K562 (cell line): ENCODE measurements at regions not wholly inside any gene's neighbourhood (a gene's known extent, or its start where the extent isn't known, plus 50 kb on each side); places are given as distances from the start of the nearest gene placed in this dataset.

ENCODE experiments used
- ATAC-seq: fragments of 200-7000 bp; cut with Tn5 transposase; 3 replicates; pipeline ENCODE4 v1.9.1; 2020; ENCODE audit warnings: moderate library complexity
- BruUV-seq: library from RNA; stranded (reverse); fragments of 400-500 nt; replicated peaks from 2 replicates; lab custom pipeline; 2021; lab: Mats Ljungman, UMichigan
- CTCF ChIA-PET: fragments of 300-600 bp; formaldehyde crosslinking; extraction: SDS; loops from one replicate; lab custom pipeline; 2021; ENCODE audit warnings: low intra/inter-chr PET ratio; lab: Yijun Ruan, JAX
- POLR2A ChIA-PET: fragments of 300-600, 350-650 bp; sonication (Branson Sonifier 250); formaldehyde crosslinking; extraction: SDS; loops from one replicate; lab custom pipeline; 2021; ENCODE audit warnings: antibody characterized with exemption, inconsistent platforms; lab: Yijun Ruan, JAX
- DNase-seq, 4 experiments: peaks; one replicate each; pipeline versions ENCODE4 v3.0.0 to v3.0.0-alpha.2; 2011 to 2018; ENCODE audit warnings: low spot score in 3 of 4, mixed read lengths in 3 of 4; ENCODE audit errors: extremely low read depth in 1 of 4
- FAIRE-seq: peaks from 2 replicates; lab custom pipeline; 2011; peaks lifted over from hg19 to GRCh38; lab: Jason Lieb, UNC
- H2AFZ ChIP-seq: 2 replicates; pipeline ENCODE4 v1.6.0; 2011; ENCODE audit warnings: low read depth, low read length, control low read depth, inconsistent platforms
- H3K27ac ChIP-seq: fragments of 200-600 bp; 3 replicates; pipeline ENCODE4 v1.8.0; 2011; ENCODE audit warnings: low read depth, mild to moderate bottlenecking, control low read depth, inconsistent platforms, low read length, moderate library complexity, mixed read lengths; ENCODE audit errors: extremely low read depth
- H3K27me3 ChIP-seq, 2 experiments: fragments of 300-600 bp in 1 of 2; 2 replicates in 1 of 2; 3 replicates in 1 of 2; pipeline versions ENCODE4 v1.6.0 to v1.8.0; 2011; ENCODE audit warnings: inconsistent platforms in 2 of 2, low read length in 2 of 2, mild to moderate bottlenecking in 1 of 2, mixed read lengths in 1 of 2, moderate library complexity in 1 of 2; ENCODE audit not compliant: control insufficient read depth in 2 of 2, insufficient read depth in 2 of 2
- H3K36me3 ChIP-seq: fragments of 300-600 bp; 3 replicates; pipeline ENCODE4 v1.8.0; 2011; ENCODE audit warnings: mild to moderate bottlenecking, low read length, inconsistent platforms; ENCODE audit not compliant: control insufficient read depth, insufficient read depth
- H3K4me1 ChIP-seq, 2 experiments: fragments of 200-600 bp in 1 of 2; replicated peaks in 1 of 2; 2 replicates in 1 of 2; 3 replicates in 1 of 2; pipeline versions ENCODE4 v1.5.1 to v1.8.0; 2011; ENCODE audit warnings: inconsistent platforms in 2 of 2, low read length in 2 of 2, mild to moderate bottlenecking in 1 of 2, mixed read lengths in 1 of 2, moderate library complexity in 1 of 2; ENCODE audit not compliant: control insufficient read depth in 2 of 2, insufficient read depth in 2 of 2
- H3K4me2 ChIP-seq: 2 replicates; pipeline ENCODE4 v1.6.1; 2011; ENCODE audit warnings: low read length, control low read depth, inconsistent platforms, mixed read lengths; ENCODE audit not compliant: insufficient read depth
- H3K4me3 ChIP-seq: fragments of 200-600 bp; sonication (generic), shearing (Covaris generic); 2 replicates; pipeline ENCODE4 v1.5.1; 2016; ENCODE audit warnings: control low read depth, inconsistent platforms
- H3K79me2 ChIP-seq: fragments of 200-600 bp; 3 replicates; pipeline ENCODE4 v1.8.0; 2011; ENCODE audit warnings: low read length, inconsistent platforms; ENCODE audit not compliant: control insufficient read depth, insufficient read depth
- H3K9ac ChIP-seq, 2 experiments: 2 replicates each; pipeline versions ENCODE4 v1.6.0 to v1.6.1; 2011; ENCODE audit warnings: low read depth in 2 of 2, low read length in 2 of 2, control low read depth in 1 of 2, inconsistent platforms in 1 of 2, mild to moderate bottlenecking in 1 of 2, mixed read lengths in 1 of 2; ENCODE audit not compliant: insufficient read depth in 1 of 2
- H3K9me1 ChIP-seq: one replicate; pipeline ENCODE4 v1.6.0; 2011; ENCODE audit warnings: inconsistent platforms, mild to moderate bottlenecking, low read length, moderate library complexity; ENCODE audit not compliant: control insufficient read depth, insufficient read depth
- H3K9me3 ChIP-seq: replicated peaks from 2 replicates; pipeline ENCODE4 v1.5.1; 2011; ENCODE audit warnings: low read depth, low read length, inconsistent platforms; ENCODE audit not compliant: control insufficient read depth, insufficient read depth
- H4K20me1 ChIP-seq: replicated peaks from 2 replicates; pipeline ENCODE4 v1.6.1; 2011; ENCODE audit warnings: low read length, inconsistent platforms, mixed read lengths; ENCODE audit not compliant: control insufficient read depth, insufficient read depth
- PKNOX1 ChIP-seq: fragments of 450-650 bp; IDR thresholded peaks from 2 replicates; pipeline ENCODE4 v1.6.1; 2016
- RNF219 ChIP-seq: fragments of 250-450 bp; sonication (Bioruptor Pico); IDR thresholded peaks from 2 replicates; pipeline ENCODE4 v1.5.0; 2022; ENCODE audit warnings: mild to moderate bottlenecking
- ZBTB9 ChIP-seq: fragments of 450-650 bp; formaldehyde crosslinking; IDR thresholded peaks from 2 replicates; pipeline ENCODE4 v1.4.0; 2020; ENCODE audit warnings: mild to moderate bottlenecking, moderate library complexity
- WGBS: fragments of 100-300 bp; shearing (Covaris generic); methylation state at CpG from one replicate; pipeline ENCODE4 v1.1.6; 2016; ENCODE audit warnings: low coverage, mixed read lengths; ENCODE audit not compliant: insufficient coverage; ENCODE audit errors: missing lambda C conversion rate; 5-methylcytosine and 5-hydroxymethylcytosine counted together
- in situ Hi-C: fragments of 300-500 bp; cut with MboI; formaldehyde crosslinking; loops from 4 replicates; pipeline ENCODE4 v1.15.0; 2018; ENCODE audit warnings: inconsistent platforms, mixed read lengths
- intact Hi-C: fragments of 100-400 bp; cut with micrococcal nuclease; formaldehyde crosslinking; loops from 2 replicates; pipeline ENCODE4 v1.14.2; 2022

- H3K4me1 ChIP-seq: peaks cover 0 to 26% of the 10 kb centered on the region in 2 experiments; a peak in 4 of 5 replicates
- ATAC-seq (no peak), FAIRE-seq (no peak), DNase-seq (no peak)
- BruUV-seq: no TSS peak
- no peaks in the 10 kb centered on the region for H3K27me3 ChIP-seq
- TF ChIP-seq RNF219 (CRISPR knock-in tag) (no peak), ZBTB9 (no peak), PKNOX1 (0 out of 2 replicates have a peak, but pooled peaks have one; percentile 11)
- intact Hi-C loops: no loop called here
- in situ Hi-C loops: no loop called here
- no peaks in the 10 kb centered on the region for H3K9me3 ChIP-seq
- no peak overlapping the region for H3K4me2 ChIP-seq
- no peak overlapping the region for H3K27ac ChIP-seq
- no peak overlapping the region for H2AFZ ChIP-seq
- no peaks in the 10 kb centered on the region for H3K9me1 ChIP-seq
- WGBS: 20% methylated on average over 6 of the region's 6 CpGs
- H4K20me1 ChIP-seq: no peaks in the 10 kb centered on the region
- no peaks in the 10 kb centered on the region for H3K36me3 ChIP-seq
- ChIA-PET POLR2A (no interaction called here), CTCF (no interaction called here)
- no peaks in the 10 kb centered on the region for H3K79me2 ChIP-seq
- no peak overlapping the region for H3K4me3 ChIP-seq
- H3K9ac ChIP-seq: no peak overlapping the region
These were observed 88.8 kb upstream of the RNU6-1 start for GRCh38 chr15:67928666-67929065.
